WTC11 (cell line): ENCODE measurements at regions not wholly inside any gene's neighbourhood (a gene's known extent, or its start where the extent isn't known, plus 50 kb on each side); places are given as distances from the start of the nearest gene placed in this dataset.

ENCODE experiments used
- CTCF ChIP-seq: fragments of 200-600 bp; IDR thresholded peaks from 2 replicates; pipeline ENCODE4 v1.8.0; 2022; ENCODE audit warnings: antibody characterized with exemption
- PRDM15 ChIP-seq: sonication (generic); formaldehyde crosslinking; IDR thresholded peaks from 2 replicates; pipeline ENCODE4 v1.8.0; 2022; ENCODE audit warnings: missing genetic modification reagents
- SP1 ChIP-seq: sonication (generic); formaldehyde crosslinking; conservative IDR thresholded peaks from 2 replicates; pipeline ENCODE4 v1.8.1; 2022; ENCODE audit warnings: missing genetic modification reagents

GRCh38 chr10:3294919-3295581, 122.5 kb upstream of the PITRM1 start:
- TF ChIP-seq PRDM15 (no peak), CTCF (no peak), SP1 (CRISPR knock-in tag) (no peak)
